Embryonic facial prominence (tissue), 1 donor: ENCODE measurements at regions not wholly inside any gene's neighbourhood (a gene's known extent, or its start where the extent isn't known, plus 50 kb on each side); places are given as distances from the start of the nearest gene placed in this dataset.

Source experiments
- DNase-seq: peaks from one replicate; pipeline ENCODE4 v3.0.0-alpha.2; 2016; ENCODE audit errors: extremely low spot score

DNA sequence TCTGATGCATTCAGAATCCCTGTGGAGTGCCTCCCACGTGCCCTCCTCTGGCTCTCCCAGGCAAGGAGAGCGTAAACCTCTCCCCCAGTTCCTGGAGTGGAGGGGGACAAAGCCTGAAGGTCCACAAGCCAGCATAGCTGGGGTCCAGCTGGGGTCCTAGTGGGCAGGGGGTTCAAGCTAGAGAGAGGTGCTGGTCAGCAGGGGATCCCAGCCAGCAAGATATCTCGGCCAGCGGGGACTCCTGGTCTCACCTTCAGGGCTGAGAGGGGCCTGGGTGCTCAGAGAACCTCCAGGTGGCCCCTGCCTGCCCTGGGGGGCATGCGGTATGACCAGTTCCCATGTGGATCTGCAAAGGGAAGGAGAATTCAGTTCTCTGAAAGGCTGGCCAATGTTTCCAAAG lies 413.7 kb downstream of the TCERG1L start:
- no peak for DNase-seq

DNA sequence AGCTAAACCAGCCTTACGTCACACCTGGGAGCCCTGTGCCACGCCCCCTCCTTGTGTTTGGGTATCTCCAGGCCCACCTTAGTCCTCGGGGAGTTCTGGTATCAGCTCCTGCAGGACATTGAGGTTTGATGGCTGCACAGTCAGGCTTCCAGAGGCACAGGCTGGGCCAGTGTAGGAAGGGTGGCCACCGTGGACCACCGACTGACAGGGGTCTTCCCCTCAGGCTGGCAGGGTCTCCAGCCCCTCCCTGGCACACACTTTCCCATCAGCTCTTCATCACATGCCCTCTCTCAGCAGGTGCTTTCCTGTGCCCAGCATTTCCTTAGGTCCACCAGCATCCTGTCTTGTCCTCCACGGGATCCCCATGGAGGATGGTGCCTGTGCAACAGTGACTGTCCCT lies 413.1 kb downstream of the TCERG1L start:
- DNase-seq: no peak

DNA sequence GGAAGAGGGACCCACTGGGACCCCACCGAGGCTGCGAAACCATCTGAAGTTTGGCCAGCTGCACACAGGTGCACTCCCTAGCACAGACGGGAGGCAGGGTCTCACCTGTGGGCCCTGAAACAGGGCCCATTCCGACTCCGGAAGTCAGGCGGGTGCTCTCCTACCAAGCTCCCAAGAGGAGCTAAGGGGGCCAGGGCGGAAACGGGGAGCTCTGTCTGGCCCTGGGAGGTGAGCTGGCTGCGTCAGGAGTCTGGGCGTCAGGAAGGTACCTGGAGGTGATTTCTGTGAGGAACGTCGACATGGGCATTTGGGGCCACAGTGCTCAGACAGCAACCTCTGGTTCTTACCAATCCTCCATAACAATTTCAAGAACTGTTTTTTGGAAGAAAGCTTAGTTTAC lies 411.7 kb downstream of the TCERG1L start:
- DNase-seq: no peak

DNA sequence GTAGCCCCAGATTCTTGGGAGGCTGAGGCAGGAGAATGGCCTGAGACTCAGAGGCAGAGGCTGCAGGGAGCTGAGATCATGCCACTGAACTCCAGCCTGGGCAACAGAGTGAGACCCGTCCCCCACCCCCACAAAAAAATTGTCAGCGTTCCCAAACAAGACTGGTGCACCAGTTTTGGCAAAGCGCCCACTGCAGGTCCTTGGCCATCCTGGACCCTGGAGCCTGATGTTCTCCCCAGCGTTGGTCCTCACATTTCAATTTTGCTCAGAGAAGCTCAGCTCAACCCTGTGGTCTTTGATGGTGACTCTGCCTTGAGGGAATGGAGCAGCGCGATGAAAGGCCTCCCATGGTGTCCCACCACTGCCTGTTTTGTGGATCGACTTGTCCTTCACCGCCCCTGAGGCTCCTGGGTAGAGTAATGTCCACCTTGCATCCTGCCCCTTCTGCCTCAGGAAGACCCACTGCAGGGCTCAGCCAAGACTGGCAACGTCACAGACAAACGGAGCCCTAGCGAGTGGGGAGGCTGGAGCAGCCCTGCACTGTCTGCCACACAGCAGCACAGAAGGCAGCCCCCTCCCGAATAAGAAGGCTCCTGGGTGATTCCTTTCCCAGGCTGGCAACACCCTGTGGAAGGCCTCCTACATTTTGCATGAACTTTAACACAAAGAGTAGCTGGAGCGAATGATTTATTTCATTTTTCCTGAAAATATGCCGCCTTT lies 410.9 kb downstream of the TCERG1L start:
- DNase-seq: no peak

DNA sequence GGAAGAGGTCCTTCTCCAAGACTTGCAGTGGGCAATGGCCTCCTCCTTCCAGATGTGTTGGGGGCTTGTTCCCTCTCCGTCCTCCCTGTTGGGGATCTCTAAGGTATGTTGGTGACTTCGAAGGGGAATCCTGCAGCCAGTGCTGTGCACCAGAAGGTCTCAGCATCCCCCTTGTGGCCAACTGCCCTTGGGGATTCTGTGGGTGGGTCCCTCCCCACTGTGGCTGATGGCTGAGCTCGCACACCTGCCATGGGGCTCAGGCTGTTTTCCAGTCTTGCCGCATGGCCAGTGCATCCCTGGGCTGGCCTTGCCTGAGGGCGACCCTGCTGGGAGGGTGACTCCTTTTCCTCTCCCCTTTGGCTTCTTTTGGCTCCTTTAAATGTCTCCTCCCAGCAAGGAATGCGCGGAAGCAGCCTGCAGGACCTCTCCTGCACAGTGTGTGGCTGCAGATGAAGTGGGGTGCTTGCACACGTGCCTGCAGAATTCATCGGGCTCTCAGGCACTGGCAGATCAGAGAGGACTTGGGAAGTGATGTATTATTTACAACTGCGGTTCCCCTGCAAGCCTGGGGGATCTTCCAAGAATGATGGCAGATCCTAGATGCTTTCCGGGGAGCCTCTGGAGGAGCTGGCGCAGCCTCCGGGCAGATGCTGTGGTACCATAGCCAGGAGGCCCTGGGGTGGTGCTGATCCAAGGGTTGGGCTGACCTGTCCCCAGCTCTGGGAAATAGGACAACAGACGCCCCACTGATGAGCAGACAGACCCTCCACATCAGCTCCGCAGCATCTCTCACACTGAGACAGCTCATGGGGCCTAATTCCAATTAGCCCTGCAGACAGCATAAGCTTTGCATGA lies 410.0 kb downstream of the TCERG1L start:
- DNase-seq: no peak

DNA sequence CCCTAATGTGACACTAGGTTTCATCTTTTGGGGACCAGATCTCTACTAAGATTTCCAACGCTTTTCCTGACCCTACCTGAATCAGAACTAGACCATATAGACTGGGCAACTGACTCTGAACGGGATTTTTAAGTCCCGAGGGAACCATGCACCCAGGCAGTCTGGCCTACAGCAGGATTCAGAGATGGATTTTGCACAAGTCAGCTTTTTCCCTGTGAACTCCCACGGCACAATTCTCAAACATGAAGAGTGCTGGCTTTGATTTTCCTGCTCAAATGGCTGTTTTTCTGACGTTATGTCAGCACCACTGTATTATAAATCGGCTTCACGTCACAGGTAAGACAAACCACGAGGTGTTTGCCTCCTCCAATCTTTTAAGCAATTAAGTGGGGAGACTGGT lies 409.1 kb downstream of the TCERG1L start:
- no peak for DNase-seq

DNA sequence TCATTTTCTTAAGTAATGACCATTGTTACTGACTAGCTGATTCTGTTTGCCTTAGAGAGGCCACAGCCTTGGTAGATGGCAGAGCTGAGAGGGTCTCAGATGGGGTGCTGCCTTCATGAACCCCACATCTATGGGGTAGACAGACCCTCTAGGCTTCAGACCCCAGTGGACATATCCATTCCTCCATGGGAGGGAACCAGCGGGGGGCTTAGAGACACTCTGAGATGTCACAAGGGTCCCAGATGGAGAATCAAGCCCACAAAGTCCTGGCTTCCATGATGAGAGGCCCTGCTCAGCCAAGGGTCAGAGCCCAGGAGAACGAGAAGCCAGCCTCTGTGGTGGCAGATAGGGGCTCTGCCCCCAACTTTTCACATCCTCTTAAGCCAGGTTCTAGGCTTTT lies 408.6 kb downstream of the TCERG1L start:
- no peak for DNase-seq

DNA sequence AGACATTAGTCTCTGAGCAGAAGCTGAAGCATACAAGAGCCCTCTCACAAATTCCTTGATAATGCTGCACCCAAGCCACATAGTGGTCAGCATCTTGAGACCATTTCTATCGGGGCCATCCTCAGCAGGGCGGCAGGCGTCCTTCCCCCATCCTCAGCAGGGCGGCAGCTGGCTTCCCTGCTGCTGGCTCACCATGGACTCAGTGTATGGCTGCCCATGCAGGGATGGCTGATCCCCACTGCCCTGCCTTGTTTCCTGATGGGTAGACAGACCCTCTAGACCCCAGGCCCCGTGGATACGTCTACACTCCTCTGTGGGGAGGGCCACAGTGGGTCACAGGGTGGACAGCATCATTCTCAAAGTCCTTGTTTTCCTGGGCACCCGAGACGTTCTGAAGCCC lies 406.8 kb downstream of the TCERG1L start:
- no peak for DNase-seq

DNA sequence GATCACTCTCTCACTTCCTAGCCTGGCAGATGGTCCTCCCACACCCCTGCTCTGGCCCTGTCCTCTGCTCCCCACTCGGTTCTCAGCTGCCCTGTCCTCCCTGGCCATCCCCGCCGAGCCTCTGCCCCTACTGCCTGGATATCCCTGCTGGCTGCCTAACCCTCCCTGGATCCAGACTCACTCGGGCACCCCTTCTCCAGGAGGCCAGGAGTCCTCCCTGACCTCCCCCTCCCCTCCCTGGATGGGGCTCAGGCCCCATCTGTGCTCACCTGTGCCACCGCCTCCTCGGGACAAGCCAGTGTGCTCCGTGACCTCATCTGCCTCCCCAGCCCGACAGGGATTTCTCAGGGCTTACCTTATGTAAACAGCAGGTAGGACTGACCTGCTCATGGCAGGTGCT lies 406.1 kb downstream of the TCERG1L start:
- no peak for DNase-seq

DNA sequence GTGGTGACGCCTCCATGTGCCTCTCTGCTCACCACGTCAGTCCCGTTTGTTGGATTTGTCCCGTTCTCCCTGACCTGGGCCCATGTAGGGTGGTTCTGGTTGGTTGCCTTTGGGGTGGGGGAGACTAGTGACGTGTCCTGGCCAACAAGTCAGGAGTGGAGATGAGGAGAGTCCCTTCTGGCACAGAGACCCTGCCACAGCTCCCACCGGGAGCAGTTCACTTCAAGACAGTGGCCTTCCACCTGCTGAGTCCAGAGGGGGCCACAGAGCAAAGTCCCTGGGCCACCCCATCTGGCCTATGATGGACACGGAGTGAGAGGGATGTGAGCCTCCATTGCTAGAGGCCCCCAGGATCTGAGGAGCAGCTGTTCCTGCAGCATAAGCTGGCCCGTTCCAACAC lies 405.6 kb downstream of the TCERG1L start:
- no peak for DNase-seq

DNA sequence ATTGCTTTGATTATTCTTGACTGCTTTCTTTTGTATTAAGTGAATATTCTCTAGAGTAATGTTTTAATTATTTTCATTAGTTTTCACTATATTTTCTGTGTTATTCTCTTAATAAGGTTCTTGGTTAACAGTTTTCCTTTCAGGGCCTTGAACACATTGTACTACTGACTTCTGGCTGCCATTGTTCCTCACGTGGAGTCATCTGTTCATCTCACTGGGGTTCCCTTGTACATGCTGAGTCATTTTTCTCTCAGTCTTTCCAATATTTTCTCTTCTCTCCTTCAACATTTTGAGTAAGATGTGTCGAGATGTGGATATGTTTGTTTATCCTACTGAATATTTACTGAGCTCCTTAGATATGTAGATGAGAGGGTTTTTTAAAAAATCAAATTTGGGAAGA lies 400.7 kb downstream of the TCERG1L start:
- no peak for DNase-seq

DNA sequence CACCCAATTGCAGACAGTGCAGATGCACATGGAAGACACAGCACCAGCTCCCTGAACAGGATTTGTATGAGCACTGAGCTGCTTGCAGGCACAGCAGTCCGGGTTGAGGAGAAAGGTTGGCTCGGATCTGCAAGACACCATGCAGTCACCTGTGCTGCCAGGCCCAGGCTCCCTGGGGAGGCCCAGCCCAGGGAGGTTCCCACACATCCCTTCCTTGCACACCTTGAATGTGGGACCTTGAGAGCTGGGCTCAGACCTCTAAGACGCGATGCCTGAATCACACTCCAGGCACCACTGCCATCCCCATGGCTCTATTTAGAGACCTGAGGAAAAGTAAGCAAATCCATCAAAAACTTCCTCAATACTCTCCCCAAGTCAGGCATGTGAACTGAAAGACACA lies 397.7 kb downstream of the TCERG1L start:
- DNase-seq: no peak

DNA sequence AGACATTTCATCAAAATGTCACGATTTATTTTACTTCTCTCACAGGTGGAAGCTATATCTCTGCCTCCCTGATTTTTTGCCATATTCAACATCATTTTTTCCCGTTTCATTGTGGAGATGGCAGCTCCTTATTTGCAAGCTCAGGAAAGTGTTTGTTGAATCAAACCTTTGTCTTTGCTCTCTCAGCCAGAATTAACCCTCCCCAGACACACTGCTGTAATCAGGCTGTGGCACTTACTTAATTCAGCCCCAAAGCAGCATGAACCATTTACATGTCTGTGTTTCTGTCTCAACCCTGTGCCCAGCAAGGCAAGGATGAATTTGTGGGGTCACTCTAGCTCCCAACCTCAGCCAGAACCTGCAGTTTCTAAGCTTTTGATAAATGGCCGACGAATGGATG lies 397.2 kb downstream of the TCERG1L start:
- DNase-seq: no peak

DNA sequence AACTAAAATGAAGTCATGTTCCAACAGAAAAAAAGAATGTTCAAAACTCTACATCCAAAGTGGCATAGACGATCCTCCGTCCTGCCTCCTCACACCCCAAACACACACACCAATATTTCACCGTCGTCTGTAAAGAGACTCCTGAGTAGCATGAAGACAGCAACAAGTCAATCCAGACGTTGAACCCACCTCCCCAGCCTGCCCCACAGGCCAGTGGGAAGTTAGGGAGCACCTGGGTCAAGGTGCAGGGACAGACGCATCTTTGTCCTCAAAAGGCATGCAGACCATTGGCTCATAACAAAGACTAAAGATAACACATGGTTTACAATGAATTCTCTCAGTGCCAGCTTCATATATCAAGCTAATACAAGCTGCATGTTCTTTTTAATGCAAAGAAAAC lies 396.5 kb downstream of the TCERG1L start:
- DNase-seq: no peak

DNA sequence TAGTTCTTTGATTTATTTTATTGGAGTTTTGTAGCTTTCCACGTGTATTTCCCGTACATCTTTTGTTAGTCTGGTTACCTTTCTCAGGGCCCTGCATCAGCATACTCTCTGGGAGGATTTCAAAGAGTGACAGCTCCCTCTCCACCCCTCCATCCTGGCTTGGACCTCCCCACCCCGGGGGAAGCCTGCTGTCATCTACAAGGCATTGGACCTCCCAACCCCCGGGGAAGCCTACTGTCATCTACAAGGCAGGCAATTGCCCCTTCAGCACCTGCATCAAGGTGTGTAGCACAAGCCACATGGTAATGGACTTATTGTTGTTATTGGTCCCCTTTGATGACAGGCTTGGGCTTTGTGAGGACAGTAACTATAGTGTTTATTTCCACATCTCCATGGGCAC lies 390.1 kb downstream of the TCERG1L start:
- DNase-seq: no peak

DNA sequence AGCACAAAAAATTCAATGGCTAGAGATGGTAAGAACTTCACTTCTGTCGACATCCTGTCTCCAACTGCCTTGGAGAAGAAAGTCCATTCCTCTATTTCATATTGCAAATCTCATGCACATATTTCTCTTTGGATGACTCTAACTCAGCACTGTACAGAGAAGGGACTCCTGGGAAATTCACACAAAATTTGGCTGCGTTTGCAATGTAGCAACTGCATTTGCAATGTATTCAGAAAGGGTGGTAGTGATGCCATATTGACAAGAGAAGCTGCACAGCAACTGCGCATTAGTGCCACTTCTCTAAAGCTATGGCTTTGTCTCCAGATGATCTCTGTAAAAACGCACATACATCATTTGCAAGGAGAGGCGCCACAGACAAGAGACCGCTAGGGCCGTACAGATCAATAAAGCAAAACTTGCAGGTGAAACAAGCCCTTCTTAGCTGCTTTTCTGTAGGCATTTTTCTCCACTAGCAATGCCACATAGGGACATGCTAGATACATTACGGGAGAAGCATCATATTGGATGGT lies 389.5 kb downstream of the TCERG1L start:
- DNase-seq: no peak

DNA sequence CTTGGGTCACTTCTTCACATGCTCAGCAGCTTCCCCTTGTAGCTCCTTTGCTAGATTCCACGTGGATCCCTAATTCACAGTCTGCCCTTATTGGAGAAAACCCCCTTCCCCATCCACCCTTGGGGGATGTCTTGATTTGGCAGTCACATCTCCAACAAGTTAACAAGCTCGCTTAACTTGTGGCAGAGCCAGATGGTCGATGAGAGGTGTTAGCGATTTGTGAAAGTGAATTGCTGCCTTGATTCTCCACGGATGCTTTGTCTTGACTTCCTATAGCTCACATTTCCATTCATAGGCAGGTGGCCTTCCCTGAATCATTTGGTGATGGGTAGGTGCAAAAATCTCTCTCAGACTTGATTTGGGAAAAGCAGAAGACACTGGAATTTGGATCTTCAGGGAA lies 387.9 kb downstream of the TCERG1L start:
- DNase-seq: no peak

DNA sequence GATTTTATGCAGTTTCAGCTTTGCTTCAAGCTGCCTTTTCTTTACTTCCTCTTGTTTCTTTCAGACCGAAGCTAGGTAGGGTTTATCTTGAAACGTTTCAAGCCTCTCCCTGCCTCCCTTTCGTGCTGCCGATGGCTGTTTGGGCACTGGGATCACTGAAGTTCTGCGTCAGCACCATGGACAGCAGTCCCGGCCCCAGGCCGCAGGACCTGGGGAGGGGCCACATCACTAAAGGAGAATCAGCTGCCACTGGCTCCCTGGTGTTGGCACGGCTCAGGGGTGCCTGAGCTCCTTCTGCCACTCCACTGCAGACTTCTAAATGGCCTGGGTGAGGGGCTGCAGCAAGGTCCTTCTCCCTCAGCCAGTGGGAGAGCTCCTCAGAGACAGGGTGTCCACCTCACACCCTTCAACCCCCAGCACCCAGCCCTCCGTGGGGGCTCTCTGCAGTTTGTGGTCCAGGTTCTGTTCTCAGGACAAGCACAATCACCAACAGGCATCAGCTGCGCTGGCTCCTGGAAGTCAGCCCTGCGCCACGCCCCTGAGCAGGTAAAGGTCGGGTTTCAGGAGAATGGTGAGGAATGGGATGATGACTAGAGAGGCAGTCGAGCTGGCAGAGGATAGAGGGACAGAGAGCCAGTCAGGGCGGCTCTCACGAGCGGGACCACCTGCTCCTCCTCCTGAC lies 387.2 kb downstream of the TCERG1L start:
- DNase-seq: no peak

DNA sequence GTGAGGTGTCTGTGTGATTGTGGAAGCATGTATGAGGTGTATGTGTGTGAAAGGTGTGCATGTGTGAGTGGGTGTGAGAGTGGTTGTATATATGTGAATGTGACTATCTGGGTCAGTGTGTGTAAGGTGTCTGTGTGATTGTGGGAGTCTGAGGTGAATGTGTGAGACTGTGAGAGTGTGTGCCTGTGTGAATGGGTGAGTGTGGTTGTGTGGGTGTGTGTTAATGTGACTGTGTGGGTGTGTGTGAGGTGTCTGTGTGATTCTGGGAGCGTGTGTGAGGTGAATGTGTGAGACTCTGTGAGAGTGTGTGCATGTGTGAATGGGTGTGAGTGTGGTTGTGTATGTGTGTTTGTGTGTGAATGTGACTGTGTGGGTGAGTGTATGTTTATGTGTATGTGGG lies 385.1 kb downstream of the TCERG1L start:
- no peak for DNase-seq

DNA sequence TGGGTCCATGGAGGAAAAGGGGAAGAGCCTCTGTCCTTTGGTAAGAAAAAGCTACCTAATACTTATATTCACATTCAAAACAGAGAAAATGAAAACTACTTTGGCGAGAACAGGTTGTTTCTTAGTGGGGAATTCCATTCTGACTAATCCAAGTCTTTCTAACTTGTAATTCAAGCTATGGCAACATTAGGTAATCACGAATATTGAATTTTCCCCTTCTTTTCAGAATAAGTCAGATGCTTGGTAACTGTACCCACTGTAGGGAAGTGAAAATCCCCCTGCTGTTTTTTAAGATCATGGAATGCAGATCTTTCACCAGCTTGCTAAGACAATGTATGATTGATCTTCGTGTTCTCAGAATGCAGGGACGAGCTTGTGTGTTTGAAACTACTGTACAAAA lies 384.4 kb downstream of the TCERG1L start:
- DNase-seq: no peak

DNA sequence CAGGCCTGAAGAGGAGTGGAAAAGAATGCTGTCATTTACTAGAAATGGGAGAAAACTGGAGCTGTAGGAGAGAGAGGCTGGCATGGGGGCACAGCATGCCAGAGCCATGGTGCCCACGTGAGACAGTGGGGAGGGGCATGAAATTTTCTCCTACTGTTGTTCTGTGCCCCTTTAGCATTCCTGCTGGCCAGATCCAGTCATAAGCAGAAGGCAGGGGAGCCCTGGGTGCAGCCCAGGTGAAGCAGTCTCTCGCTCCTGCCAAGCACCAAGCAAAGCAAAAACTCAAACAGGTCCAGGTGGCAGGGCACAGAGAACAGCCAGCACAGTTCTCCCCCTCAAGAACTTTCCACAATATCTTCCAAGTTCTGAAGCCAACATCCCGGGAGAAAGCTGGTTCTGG lies 383.2 kb downstream of the TCERG1L start:
- no peak for DNase-seq
